Uterus (tissue), 3 donors: ENCODE measurements at regions not wholly inside any gene's neighbourhood (a gene's known extent, or its start where the extent isn't known, plus 50 kb on each side); places are given as distances from the start of the nearest gene placed in this dataset.

Experiments
- DNase-seq, 2 donors: peaks; one replicate each; pipeline ENCODE4 v3.0.0-alpha.2; 2019 to 2020
- H3K27ac ChIP-seq, 2 donors: fragments of 200-600 bp; sonication (generic); 1 replicate in 1 of 2; 2 replicates in 1 of 2; pipeline ENCODE4 v1.5.1; 2016 to 2018
- H3K27me3 ChIP-seq, 2 donors: fragments of 200-600 bp; sonication (generic); one replicate each; pipeline ENCODE4 v1.5.1; 2018 to 2019; ENCODE audit warnings: control low read depth in 1 of 2
- H3K36me3 ChIP-seq, 2 donors: fragments of 200-600 bp; sonication (generic); one replicate each; pipeline ENCODE4 v1.5.1; 2019; ENCODE audit warnings: control low read depth in 1 of 2
- H3K4me1 ChIP-seq, 2 donors: fragments of 200-600 bp; sonication (generic); one replicate each; pipeline ENCODE4 v1.5.1; 2018 to 2019; ENCODE audit warnings: control low read depth in 1 of 2
- H3K4me3 ChIP-seq, 2 donors: fragments of 200-600 bp; sonication (generic); 1 replicate in 1 of 2; 2 replicates in 1 of 2; pipeline ENCODE4 v1.5.1; 2018 to 2019; ENCODE audit warnings: mild to moderate bottlenecking in 1 of 2
- H3K9me3 ChIP-seq, 2 donors: fragments of 200-600 bp; sonication (generic); one replicate each; pipeline ENCODE4 v1.5.1; 2019; ENCODE audit warnings: control low read depth in 1 of 2
- CTCF ChIP-seq, 4 experiments: fragments of 200-600 bp in 2 of 4; fragments of 450-650 bp in 2 of 4; sonication (generic) in 2 of 4; IDR thresholded peaks; one replicate each; pipeline ENCODE4 v1.5.1; 2016 to 2019; ENCODE audit warnings: antibody characterized with exemption in 4 of 4, mild to moderate bottlenecking in 2 of 4, moderate library complexity in 1 of 4
- POLR2A ChIP-seq, 2 donors: fragments of 450-650 bp; IDR thresholded peaks; one replicate each; pipeline ENCODE4 v1.6.1; 2016; ENCODE audit warnings: antibody characterized with exemption in 2 of 2, mild to moderate bottlenecking in 1 of 2, moderate library complexity in 1 of 2
- intact Hi-C: fragments of 100-400 bp; cut with DNase I; formaldehyde crosslinking; loops from one replicate; pipeline ENCODE4 v1.15.1; 2023; ENCODE audit warnings: low total_unique reads
- donor health status: DM: yes; HTN: yes; CAD: no.

GRCh38 chr4:173758132-173758531 is 228.1 kb upstream of the HAND2 start:
- DNase-seq = no peak

GRCh38 chr4:173753408-173753807 is 223.4 kb upstream of the HAND2 start:
- Histone ChIP-seq H3K36me3 (no peaks in the 10 kb centered on the region), H3K27me3 (no peaks in the 10 kb centered on the region), H3K27ac (no peak overlapping the region), H3K9me3 (no peaks in the 10 kb centered on the region), H3K4me3 (no peak overlapping the region), H3K4me1 (no peaks in the 10 kb centered on the region)
- intact Hi-C loops = no loop called here
- TF ChIP-seq POLR2A (IDR thresholded peaks at IDR 0.05) = no peak
- no peak for TF ChIP-seq CTCF (IDR thresholded peaks at IDR 0.05)
- DNase-seq = no peak

More at GRCh38 chr4:173758132-173758531, 228.1 kb upstream of the HAND2 start:
- H3K4me1 ChIP-seq = no peaks in the 10 kb centered on the region
- no peaks in the 10 kb centered on the region for H3K27me3 ChIP-seq
- no peak overlapping the region for H3K4me3 ChIP-seq
- TF ChIP-seq POLR2A (IDR thresholded peaks at IDR 0.05) (no peak), CTCF (IDR thresholded peaks at IDR 0.05) (no peak)
- H3K27ac ChIP-seq = no peak overlapping the region
- intact Hi-C loops = no loop called here
- H3K36me3 ChIP-seq = no peaks in the 10 kb centered on the region
- H3K9me3 ChIP-seq = no peaks in the 10 kb centered on the region

GRCh38 chr4:173752610-173753230 is 222.7 kb upstream of the HAND2 start:
- Histone ChIP-seq H3K9me3 (no peaks in the 10 kb centered on the region), H3K4me1 (no peaks in the 10 kb centered on the region), H3K27me3 (no peaks in the 10 kb centered on the region), H3K4me3 (no peak overlapping the region), H3K36me3 (no peaks in the 10 kb centered on the region), H3K27ac (no peak overlapping the region)
- intact Hi-C loops = no loop called here
- no peak for DNase-seq
- TF ChIP-seq POLR2A (IDR thresholded peaks at IDR 0.05) = no peak
- no peak for TF ChIP-seq CTCF (IDR thresholded peaks at IDR 0.05)

DNA sequence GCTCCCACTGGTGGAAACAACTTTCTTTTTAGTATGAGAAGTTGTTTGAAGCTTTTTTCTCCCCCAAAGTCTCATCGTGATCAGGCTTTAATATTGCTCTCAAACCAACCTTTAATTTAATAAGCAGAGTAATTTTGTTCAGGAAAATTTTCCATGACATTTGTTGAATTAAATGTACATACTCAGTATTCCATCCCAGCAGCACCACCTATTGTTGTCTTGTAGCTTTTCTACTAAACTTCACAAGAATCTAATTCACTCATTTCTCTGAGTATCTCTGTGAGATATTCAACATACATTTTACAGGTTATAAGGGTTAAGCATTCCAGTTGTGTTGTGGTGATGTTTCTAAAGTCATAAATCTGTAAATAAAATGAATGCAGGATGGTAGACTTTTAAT is 218.3 kb upstream of the HAND2 start:
- H3K4me3 ChIP-seq = no peak overlapping the region
- H3K36me3 ChIP-seq = no peaks in the 10 kb centered on the region
- DNase-seq = no peak
- TF ChIP-seq POLR2A (IDR thresholded peaks at IDR 0.05) (no peak), CTCF (IDR thresholded peaks at IDR 0.05) (peak; percentile 45 to 58 (median 47))
- H3K27ac ChIP-seq = peak overlapping the region; percentile 11 to 48
- H3K9me3 ChIP-seq = no peaks in the 10 kb centered on the region
- intact Hi-C loops = no loop called here
- H3K27me3 ChIP-seq = no peaks in the 10 kb centered on the region
- H3K4me1 ChIP-seq = no peaks in the 10 kb centered on the region

GRCh38 chr4:173747537-173748257 is 217.7 kb upstream of the HAND2 start:
- intact Hi-C loops = no loop called here
- no peak for TF ChIP-seq CTCF (IDR thresholded peaks at IDR 0.05)
- TF ChIP-seq POLR2A (IDR thresholded peaks at IDR 0.05) = no peak
- Histone ChIP-seq H3K27ac (peak overlapping the region; percentile 11 to 48), H3K4me3 (no peak overlapping the region), H3K27me3 (no peaks in the 10 kb centered on the region), H3K36me3 (no peaks in the 10 kb centered on the region), H3K4me1 (no peaks in the 10 kb centered on the region), H3K9me3 (no peaks in the 10 kb centered on the region)
- no peak for DNase-seq
